GM21447 (cell line): ENCODE measurements at regions not wholly inside any gene's neighbourhood (a gene's known extent, or its start where the extent isn't known, plus 50 kb on each side); places are given as distances from the start of the nearest gene placed in this dataset.
"Not testable (repeated sequence)": the region's sequence is repeated elsewhere in the genome, so short reads cannot be mapped to it uniquely, and the experiment has no call there.

Experiments used
- ATAC-seq: cut with Tn5 transposase; IDR thresholded peaks from one replicate; pipeline ENCODE4 v1.9.1; 2021; ENCODE audit not compliant: unreplicated experiment

- not testable (repeated sequence) for ATAC-seq
Measured at GRCh38 chr7:91627324-91627723, 253.2 kb downstream of the MTERF1 start.

- no peak for ATAC-seq
Measured at GRCh38 chr7:91628742-91629141, 251.8 kb downstream of the MTERF1 start.

- no peak for ATAC-seq
Measured at GRCh38 chr7:91630581-91631380, 249.7 kb downstream of the MTERF1 start.

- ATAC-seq, result no peak
Measured at GRCh38 chr7:91632234-91632940, 248.1 kb downstream of the MTERF1 start.

GRCh38 chr7:91633013-91633441, 247.5 kb downstream of the MTERF1 start:
- ATAC-seq, result no peak

- ATAC-seq, result no peak
Measured at GRCh38 chr7:91634485-91635177, 245.9 kb downstream of the MTERF1 start.

GRCh38 chr7:91636129-91636724, 244.3 kb downstream of the MTERF1 start:
- no peak for ATAC-seq

- ATAC-seq, result no peak
Measured at GRCh38 chr7:91636728-91637127, 243.8 kb downstream of the MTERF1 start.

- ATAC-seq, result no peak
Measured at GRCh38 chr7:91644256-91644655, 236.2 kb downstream of the MTERF1 start.

GRCh38 chr7:91645542-91645941, 235.0 kb downstream of the MTERF1 start:
- ATAC-seq, result no peak

- ATAC-seq, result no peak
Measured at GRCh38 chr7:91651986-91652385, 228.5 kb downstream of the MTERF1 start.

GRCh38 chr7:91653286-91653685, 227.2 kb downstream of the MTERF1 start:
- ATAC-seq, result no peak

GRCh38 chr7:91655656-91656055, 224.8 kb downstream of the MTERF1 start:
- ATAC-seq, result no peak

- ATAC-seq, result no peak
Measured at GRCh38 chr7:91656541-91657482, 223.7 kb downstream of the MTERF1 start.

GRCh38 chr7:91657483-91658071, 222.9 kb downstream of the MTERF1 start:
- no peak for ATAC-seq

- ATAC-seq, result no peak
Measured at GRCh38 chr7:91659096-91659495, 221.4 kb downstream of the MTERF1 start.

- ATAC-seq, result no peak
Measured at GRCh38 chr7:91660734-91661356, 219.7 kb downstream of the MTERF1 start.

- ATAC-seq, result no peak
Measured at GRCh38 chr7:91661727-91662126, 218.8 kb downstream of the MTERF1 start.

- ATAC-seq, result no peak
Measured at GRCh38 chr7:91668217-91668616, 212.3 kb downstream of the MTERF1 start.
